ENCODE measurements at regions not wholly inside any gene's neighbourhood (a gene's known extent, or its start where the extent isn't known, plus 50 kb on each side); places are given as distances from the start of the nearest gene placed in this dataset.

DNA sequence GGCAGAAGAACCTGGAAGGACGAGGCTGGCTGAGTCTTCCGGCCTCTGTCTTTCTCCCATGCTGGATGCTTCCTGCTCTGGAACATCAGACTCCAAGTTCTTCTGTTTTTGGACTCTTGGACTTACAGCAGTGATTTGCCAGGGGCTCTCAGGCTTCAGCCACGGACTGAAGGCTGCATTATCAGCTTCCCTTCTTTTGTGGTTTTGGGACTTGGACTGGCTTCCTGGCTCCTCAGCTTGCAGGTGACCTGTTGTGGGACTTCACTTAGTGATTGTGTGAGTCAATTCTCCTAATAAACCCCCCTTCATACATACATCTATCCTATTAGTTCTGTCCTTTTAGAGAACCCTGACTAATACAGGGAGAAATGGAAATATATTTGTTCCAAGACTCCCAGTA, 265.8 kb downstream of the PCDH18 start:
- no peaks in the 10 kb centered on the region for H3K27me3 ChIP-seq
- TF ChIP-seq, protein P1, sequence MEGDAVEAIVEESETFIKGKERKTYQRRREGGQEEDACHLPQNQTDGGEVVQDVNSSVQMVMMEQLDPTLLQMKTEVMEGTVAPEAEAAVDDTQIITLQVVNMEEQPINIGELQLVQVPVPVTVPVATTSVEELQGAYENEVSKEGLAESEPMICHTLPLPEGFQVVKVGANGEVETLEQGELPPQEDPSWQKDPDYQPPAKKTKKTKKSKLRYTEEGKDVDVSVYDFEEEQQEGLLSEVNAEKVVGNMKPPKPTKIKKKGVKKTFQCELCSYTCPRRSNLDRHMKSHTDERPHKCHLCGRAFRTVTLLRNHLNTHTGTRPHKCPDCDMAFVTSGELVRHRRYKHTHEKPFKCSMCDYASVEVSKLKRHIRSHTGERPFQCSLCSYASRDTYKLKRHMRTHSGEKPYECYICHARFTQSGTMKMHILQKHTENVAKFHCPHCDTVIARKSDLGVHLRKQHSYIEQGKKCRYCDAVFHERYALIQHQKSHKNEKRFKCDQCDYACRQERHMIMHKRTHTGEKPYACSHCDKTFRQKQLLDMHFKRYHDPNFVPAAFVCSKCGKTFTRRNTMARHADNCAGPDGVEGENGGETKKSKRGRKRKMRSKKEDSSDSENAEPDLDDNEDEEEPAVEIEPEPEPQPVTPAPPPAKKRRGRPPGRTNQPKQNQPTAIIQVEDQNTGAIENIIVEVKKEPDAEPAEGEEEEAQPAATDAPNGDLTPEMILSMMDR (IDR thresholded peaks at IDR 0.05): no peak
- no peak for TF ChIP-seq POLR2A (IDR thresholded peaks at IDR 0.05)
- DNase-seq: no peak
- intact Hi-C loops (cut with DNase I): no loop called here
- H3K4me1 ChIP-seq (replicated peaks in 1 of 2): no peaks in the 10 kb centered on the region
- WGBS, 4 donors: 64 to 87% (median 74%) methylated on average over 3 of the region's 3 CpGs
- no peaks in the 10 kb centered on the region for H3K36me3 ChIP-seq (replicated peaks in 1 of 2)
- H3K27ac ChIP-seq: no peak overlapping the region
- H3K9me3 ChIP-seq (replicated peaks in 1 of 3): no peaks in the 10 kb centered on the region
- H3K4me3 ChIP-seq: no peak overlapping the region

DNA sequence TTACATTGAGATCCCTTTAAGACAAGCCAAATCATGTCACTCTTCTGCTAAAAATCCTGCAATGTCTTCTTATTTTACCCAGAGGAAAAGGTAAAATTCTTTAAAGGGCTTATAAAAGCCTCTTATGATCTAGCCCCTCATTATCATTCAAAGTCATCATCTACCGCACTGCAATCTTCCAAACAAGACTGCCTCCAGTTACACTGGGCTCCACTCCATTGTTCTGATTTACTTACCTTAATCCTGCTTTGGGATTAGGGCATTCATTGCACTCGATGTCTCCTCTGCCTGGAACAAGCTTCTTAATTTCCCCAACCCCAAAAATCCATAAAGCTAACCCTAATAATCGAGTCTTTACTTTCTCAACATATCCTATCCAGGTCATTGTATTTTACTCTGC, 269.1 kb downstream of the PCDH18 start:
- H3K27me3 ChIP-seq: no peaks in the 10 kb centered on the region
- TF ChIP-seq, protein P1 (IDR thresholded peaks at IDR 0.05): no peak
- no peak for TF ChIP-seq POLR2A (IDR thresholded peaks at IDR 0.05)
- 70 to 80% (median 77%) methylated on average over 3 of the region's 3 CpGs for WGBS, 4 donors
- no peak overlapping the region for H3K27ac ChIP-seq
- H3K36me3 ChIP-seq (replicated peaks in 1 of 2): no peaks in the 10 kb centered on the region
- intact Hi-C loops (cut with DNase I): no loop called here
- no peaks in the 10 kb centered on the region for H3K4me1 ChIP-seq (replicated peaks in 1 of 2)
- no peak overlapping the region for H3K4me3 ChIP-seq
- H3K9me3 ChIP-seq (replicated peaks in 1 of 3): no peaks in the 10 kb centered on the region
- DNase-seq: no peak

DNA sequence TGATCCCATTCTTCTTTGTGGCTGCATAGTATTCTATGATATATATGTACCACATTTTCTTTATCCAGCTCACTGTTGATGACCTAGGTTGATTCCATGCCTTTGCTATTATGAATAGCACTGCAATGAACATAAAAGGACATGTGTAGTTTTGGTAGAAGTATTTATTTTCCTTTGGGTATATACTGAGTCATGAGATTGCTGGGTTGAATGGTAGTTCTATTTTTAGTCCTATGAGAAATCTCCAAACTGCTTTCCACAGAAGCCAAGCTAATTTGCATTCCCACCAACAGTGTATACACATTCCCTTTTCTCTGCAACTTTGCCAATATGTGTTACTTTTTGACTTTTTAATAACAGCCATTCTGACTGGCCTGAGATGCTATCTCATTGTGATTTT, 278.3 kb downstream of the PCDH18 start:
- H3K27me3 ChIP-seq: no peaks in the 10 kb centered on the region
- intact Hi-C loops (cut with DNase I): no loop called here

DNA sequence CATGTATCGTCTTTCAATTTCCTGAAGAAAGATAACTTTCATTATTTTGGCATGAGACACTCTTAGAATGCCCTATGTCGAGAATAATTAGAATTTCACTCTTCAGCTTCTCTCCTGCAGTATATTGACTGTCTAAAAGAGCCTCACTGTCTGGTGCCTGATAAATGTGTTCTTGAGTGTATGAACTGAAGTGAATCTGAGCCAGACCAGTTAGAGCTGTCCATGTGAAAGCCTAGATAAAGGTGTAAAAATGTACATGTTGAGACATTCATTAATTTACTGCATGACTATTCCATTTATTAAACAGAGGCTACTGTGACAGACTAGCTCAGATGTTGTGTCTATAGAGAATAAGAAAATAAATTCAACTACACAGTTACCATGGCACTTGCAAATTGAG, 283.2 kb downstream of the PCDH18 start:
- H3K4me3 ChIP-seq: no peak overlapping the region
- intact Hi-C loops (cut with DNase I): no loop called here
- H3K4me1 ChIP-seq (replicated peaks in 1 of 2): no peaks in the 10 kb centered on the region
- WGBS, 4 donors: 61 to 74% (median 66%) methylated on average over 2 of the region's 2 CpGs
- no peak for DNase-seq
- H3K27ac ChIP-seq: no peak overlapping the region
- no peak for TF ChIP-seq POLR2A (IDR thresholded peaks at IDR 0.05)
- TF ChIP-seq, protein P1 (IDR thresholded peaks at IDR 0.05): no peak
- no peaks in the 10 kb centered on the region for H3K9me3 ChIP-seq (replicated peaks in 1 of 3)
- no peaks in the 10 kb centered on the region for H3K36me3 ChIP-seq (replicated peaks in 1 of 2)
- no peaks in the 10 kb centered on the region for H3K27me3 ChIP-seq

More for the DNA sequence above, 278.3 kb downstream of the PCDH18 start:
- Histone ChIP-seq H3K36me3 (replicated peaks in 1 of 2) (no peaks in the 10 kb centered on the region), H3K4me1 (replicated peaks in 1 of 2) (no peaks in the 10 kb centered on the region), H3K9me3 (replicated peaks in 1 of 3) (no peaks in the 10 kb centered on the region), H3K4me3 (no peak overlapping the region), H3K27ac (no peak overlapping the region)
- DNase-seq: no peak
- TF ChIP-seq, protein P1 (IDR thresholded peaks at IDR 0.05): no peak
- TF ChIP-seq POLR2A (IDR thresholded peaks at IDR 0.05): no peak
